HEK293 (cell line): ENCODE measurements at regions not wholly inside any gene's neighbourhood (a gene's known extent, or its start where the extent isn't known, plus 50 kb on each side); places are given as distances from the start of the nearest gene placed in this dataset.
"Not testable (repeated sequence)": the region's sequence is repeated elsewhere in the genome, so short reads cannot be mapped to it uniquely, and the experiment has no call there.

Experiments
- CTCF ChIA-PET: fragments of 350-600 bp; formaldehyde crosslinking; extraction: SDS; loops from one replicate; lab custom pipeline; 2021; ENCODE audit warnings: antibody characterized with exemption; lab: Yijun Ruan, JAX
- POLR2A ChIA-PET: fragments of 300-600 bp; formaldehyde crosslinking; extraction: SDS; loops from one replicate; lab custom pipeline; 2020; ENCODE audit warnings: antibody characterized with exemption, inconsistent platforms; lab: Yijun Ruan, JAX
- H3K27ac ChIP-seq: fragments of 200-500 bp; sonication (Bioruptor generic); 2 replicates; pipeline ENCODE4 v1.5.1; 2014; ENCODE audit warnings: low read depth, low read length, control low read depth, inconsistent platforms; ENCODE audit errors: extremely low read depth
- H3K36me3 ChIP-seq, 2 experiments: fragments of 200-500 bp in 1 of 2; sonication (Bioruptor generic) in 1 of 2; 1 replicate in 1 of 2; 2 replicates in 1 of 2; pipeline ENCODE4 v1.5.1; 2014 to 2017; ENCODE audit warnings: inconsistent platforms in 2 of 2, low read length in 2 of 2; ENCODE audit not compliant: control insufficient read depth in 2 of 2, insufficient read depth in 1 of 2
- H3K4me1 ChIP-seq: fragments of 200-500 bp; sonication (Bioruptor generic); 2 replicates; pipeline ENCODE4 v1.5.1; 2014; ENCODE audit warnings: mild to moderate bottlenecking, low read length, inconsistent platforms; ENCODE audit not compliant: control insufficient read depth, insufficient read depth
- H3K4me3 ChIP-seq: 2 replicates; pipeline ENCODE4 v1.5.1; 2011; ENCODE audit warnings: low read depth, mild to moderate bottlenecking, control low read depth, low read length, moderate library complexity
- H3K9me3 ChIP-seq: fragments of 200-500 bp; sonication (Bioruptor generic); 2 replicates; pipeline ENCODE4 v1.5.1; 2014; ENCODE audit warnings: low read depth, low read length, inconsistent platforms; ENCODE audit not compliant: control insufficient read depth, insufficient read depth
- KLF17 ChIP-seq: fragments of 450-650 bp; formaldehyde crosslinking; IDR thresholded peaks from 2 replicates; pipeline ENCODE4 v1.5.1; 2016; ENCODE audit warnings: missing biosample characterization, missing genetic modification characterization
- KLF7 ChIP-seq: fragments of 450-650 bp; formaldehyde crosslinking; IDR thresholded peaks from 2 replicates; pipeline ENCODE4 v1.5.1; 2016; ENCODE audit warnings: missing biosample characterization, missing genetic modification characterization, borderline replicate concordance
- YY1 ChIP-seq: fragments of 450-650 bp; formaldehyde crosslinking; IDR thresholded peaks from 2 replicates; pipeline ENCODE4 v1.5.1; 2018; ENCODE audit warnings: missing biosample characterization, missing genetic modification characterization
- ZFHX2 ChIP-seq: fragments of 450-650 bp; formaldehyde crosslinking; conservative IDR thresholded peaks from 2 replicates; pipeline ENCODE4 v1.5.1; 2016; ENCODE audit warnings: missing biosample characterization, missing genetic modification characterization
- ZNF146 ChIP-seq: fragments of 450-650 bp; formaldehyde crosslinking; IDR thresholded peaks from 2 replicates; pipeline ENCODE4 v1.5.1; 2016; ENCODE audit warnings: missing biosample characterization, missing genetic modification characterization
- ZNF266 ChIP-seq: fragments of 450-650 bp; formaldehyde crosslinking; IDR thresholded peaks from 2 replicates; pipeline ENCODE4 v1.5.1; 2016; ENCODE audit warnings: missing biosample characterization, missing genetic modification characterization, low read depth
- ZNF280C ChIP-seq: fragments of 450-650 bp; formaldehyde crosslinking; IDR thresholded peaks from 2 replicates; pipeline ENCODE4 v1.5.1; 2016; ENCODE audit warnings: missing biosample characterization, missing genetic modification characterization
- ZNF335 ChIP-seq: fragments of 450-650 bp; formaldehyde crosslinking; conservative IDR thresholded peaks from 2 replicates; pipeline ENCODE4 v1.5.1; 2016; ENCODE audit warnings: missing biosample characterization, missing genetic modification characterization
- ZNF596 ChIP-seq: fragments of 450-650 bp; IDR thresholded peaks from 2 replicates; pipeline ENCODE4 v1.5.0; 2018; ENCODE audit warnings: missing biosample characterization, mild to moderate bottlenecking, missing genetic modification characterization, moderate library complexity
- ZNF747 ChIP-seq: fragments of 450-650 bp; formaldehyde crosslinking; IDR thresholded peaks from 2 replicates; pipeline ENCODE4 v1.5.1; 2016; ENCODE audit warnings: missing biosample characterization, missing genetic modification characterization
- ZNF830 ChIP-seq: fragments of 450-650 bp; IDR thresholded peaks from 2 replicates; pipeline ENCODE4 v1.5.0; 2018; ENCODE audit warnings: missing biosample characterization, missing genetic modification characterization, low read depth, mild to moderate bottlenecking, moderate library complexity
- ZSCAN23 ChIP-seq: fragments of 450-650 bp; formaldehyde crosslinking; IDR thresholded peaks from 2 replicates; pipeline ENCODE4 v1.5.1; 2016; ENCODE audit warnings: missing biosample characterization, missing genetic modification characterization
- ZXDB ChIP-seq: fragments of 450-650 bp; formaldehyde crosslinking; IDR thresholded peaks from 2 replicates; pipeline ENCODE4 v1.5.1; 2016; ENCODE audit warnings: missing biosample characterization, missing genetic modification characterization
- TF ChIP-seq, protein P1 (sequence below): fragments of 450-650 bp; formaldehyde crosslinking; IDR thresholded peaks from 2 replicates; pipeline ENCODE4 v1.5.1; 2016; ENCODE audit warnings: missing biosample characterization, missing genetic modification characterization

DNA sequence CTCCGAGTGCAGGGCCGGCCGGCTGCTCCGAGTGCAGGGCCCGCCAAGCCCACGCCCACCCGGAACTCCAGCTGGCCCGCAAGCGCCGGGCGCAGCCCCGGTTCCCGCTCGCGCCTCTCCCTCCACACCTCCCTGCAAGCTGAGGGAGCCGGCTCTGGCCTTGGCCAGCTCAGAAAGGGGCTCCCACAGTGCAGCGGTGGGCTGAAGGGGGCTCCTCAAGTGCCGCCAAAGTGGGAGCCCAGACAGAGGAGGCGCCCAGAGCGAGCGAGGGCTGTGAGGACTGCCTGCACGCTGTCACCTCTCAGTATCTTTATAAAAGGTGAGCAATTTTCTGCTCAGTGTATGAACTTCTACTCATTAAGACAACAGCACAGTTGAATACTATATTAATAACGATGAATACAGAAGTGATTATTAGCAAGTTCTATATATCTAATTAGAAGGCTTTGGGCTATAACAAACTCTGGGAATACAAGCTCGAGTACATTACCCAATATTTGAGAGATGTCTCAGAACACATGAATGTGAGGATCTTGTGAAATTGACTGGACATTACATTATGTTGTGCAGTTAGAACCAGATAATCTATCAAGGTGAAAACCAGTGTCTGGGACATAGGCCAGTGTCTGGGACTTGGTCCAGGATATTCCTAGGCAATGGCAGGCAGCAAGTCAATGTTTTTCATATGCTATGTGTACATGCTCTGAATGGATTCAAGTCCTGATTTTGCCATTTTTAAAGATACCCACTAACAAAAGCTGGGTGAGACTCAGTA is 112.9 kb downstream of the ZNF330 start:
- H3K4me1 ChIP-seq, H3K9me3 ChIP-seq, CTCF ChIA-PET, H3K27ac ChIP-seq, H3K4me3 ChIP-seq, H3K36me3 ChIP-seq, POLR2A ChIA-PET: not testable (repeated sequence)

DNA sequence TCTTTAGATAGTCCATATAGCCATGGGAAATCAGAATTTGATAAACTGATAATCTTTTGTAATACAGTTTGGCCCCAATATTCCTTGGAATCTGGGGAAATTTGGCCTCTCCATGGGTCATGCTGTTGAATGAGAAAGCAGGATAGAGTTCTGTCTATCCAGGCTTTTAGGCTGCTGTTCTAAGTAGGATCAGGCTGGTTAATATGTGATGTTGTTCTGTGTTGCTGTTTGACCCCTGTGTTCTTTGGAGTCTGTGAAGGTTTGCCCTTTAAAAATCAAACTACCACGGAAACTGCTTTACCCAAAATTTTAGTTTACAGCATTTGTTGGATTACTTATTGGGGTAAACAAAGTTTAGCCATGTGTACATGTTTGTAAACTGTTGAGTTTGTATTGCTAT is 114.5 kb downstream of the ZNF330 start:
- CTCF ChIA-PET: interaction anchor here (0.7 kb wide), 1 partner anchor 34 kb away, joined by 3 read pairs; no protein-coding TSS in a partner anchor
- no peaks in the 10 kb centered on the region for H3K9me3 ChIP-seq

GRCh38 chr4:141338238-141338637 is 117.5 kb downstream of the ZNF330 start:
- no peak overlapping the region for H3K4me3 ChIP-seq
- H3K4me1 ChIP-seq: no peaks in the 10 kb centered on the region
- H3K36me3 ChIP-seq: no peaks in the 10 kb centered on the region
- no peaks in the 10 kb centered on the region for H3K9me3 ChIP-seq
- no peak overlapping the region for H3K27ac ChIP-seq
- CTCF ChIA-PET: no interaction called here
- POLR2A ChIA-PET: no interaction called here
- TF ChIP-seq ZXDB (no peak), ZNF280C (tag by site-specific recombination) (no peak), ZFHX2 (tag by site-specific recombination) (no peak), ZNF747 (no peak), KLF7 (no peak), ZNF830 (tag by site-specific recombination) (no peak), YY1 (tag by site-specific recombination) (no peak), ZNF266 (tag by site-specific recombination) (no peak), ZNF596 (tag by site-specific recombination) (no peak), KLF17 (tag by site-specific recombination) (no peak), ZNF335 (tag by site-specific recombination) (no peak), ZSCAN23 (tag by site-specific recombination) (no peak)
- TF ChIP-seq, protein P1, sequence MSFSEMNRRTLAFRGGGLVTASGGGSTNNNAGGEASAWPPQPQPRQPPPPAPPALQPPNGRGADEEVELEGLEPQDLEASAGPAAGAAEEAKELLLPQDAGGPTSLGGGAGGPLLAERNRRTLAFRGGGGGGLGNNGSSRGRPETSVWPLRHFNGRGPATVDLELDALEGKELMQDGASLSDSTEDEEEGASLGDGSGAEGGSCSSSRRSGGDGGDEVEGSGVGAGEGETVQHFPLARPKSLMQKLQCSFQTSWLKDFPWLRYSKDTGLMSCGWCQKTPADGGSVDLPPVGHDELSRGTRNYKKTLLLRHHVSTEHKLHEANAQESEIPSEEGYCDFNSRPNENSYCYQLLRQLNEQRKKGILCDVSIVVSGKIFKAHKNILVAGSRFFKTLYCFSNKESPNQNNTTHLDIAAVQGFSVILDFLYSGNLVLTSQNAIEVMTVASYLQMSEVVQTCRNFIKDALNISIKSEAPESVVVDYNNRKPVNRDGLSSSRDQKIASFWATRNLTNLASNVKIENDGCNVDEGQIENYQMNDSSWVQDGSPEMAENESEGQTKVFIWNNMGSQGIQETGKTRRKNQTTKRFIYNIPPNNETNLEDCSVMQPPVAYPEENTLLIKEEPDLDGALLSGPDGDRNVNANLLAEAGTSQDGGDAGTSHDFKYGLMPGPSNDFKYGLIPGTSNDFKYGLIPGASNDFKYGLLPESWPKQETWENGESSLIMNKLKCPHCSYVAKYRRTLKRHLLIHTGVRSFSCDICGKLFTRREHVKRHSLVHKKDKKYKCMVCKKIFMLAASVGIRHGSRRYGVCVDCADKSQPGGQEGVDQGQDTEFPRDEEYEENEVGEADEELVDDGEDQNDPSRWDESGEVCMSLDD (tag by site-specific recombination): no peak

More for the DNA sequence above, 114.5 kb downstream of the ZNF330 start:
- H3K27ac ChIP-seq: no peak overlapping the region
- H3K4me3 ChIP-seq: no peak overlapping the region
- POLR2A ChIA-PET: no interaction called here
- no peaks in the 10 kb centered on the region for H3K4me1 ChIP-seq
- TF ChIP-seq ZNF146 (tag by site-specific recombination): no peak
- H3K36me3 ChIP-seq: no peaks in the 10 kb centered on the region
